ENCODE measurements at regions not wholly inside any gene's neighbourhood (a gene's known extent, or its start where the extent isn't known, plus 50 kb on each side); places are given as distances from the start of the nearest gene placed in this dataset.
A peak's percentile ranks its signal among the peaks of the same experiment; 100 is the strongest.

- Mint-ChIP-seq H3K9me3 (no peaks in the 10 kb centered on the region), H3K27ac (no peak overlapping the region), H3K4me3 (no peak overlapping the region), H3K27me3 (peaks cover 9% of the 10 kb centered on the region), H3K36me3 (no peaks in the 10 kb centered on the region), H3K4me1 (no peaks in the 10 kb centered on the region)
- DNase-seq (no peak), ATAC-seq (ENCODE audit: low read depth) (no peak)
- POLR2A ChIA-PET, result no interaction called here
Measured at GRCh38 chr5:35488055-35488454, 129.6 kb upstream of the SPEF2 start.

DNA sequence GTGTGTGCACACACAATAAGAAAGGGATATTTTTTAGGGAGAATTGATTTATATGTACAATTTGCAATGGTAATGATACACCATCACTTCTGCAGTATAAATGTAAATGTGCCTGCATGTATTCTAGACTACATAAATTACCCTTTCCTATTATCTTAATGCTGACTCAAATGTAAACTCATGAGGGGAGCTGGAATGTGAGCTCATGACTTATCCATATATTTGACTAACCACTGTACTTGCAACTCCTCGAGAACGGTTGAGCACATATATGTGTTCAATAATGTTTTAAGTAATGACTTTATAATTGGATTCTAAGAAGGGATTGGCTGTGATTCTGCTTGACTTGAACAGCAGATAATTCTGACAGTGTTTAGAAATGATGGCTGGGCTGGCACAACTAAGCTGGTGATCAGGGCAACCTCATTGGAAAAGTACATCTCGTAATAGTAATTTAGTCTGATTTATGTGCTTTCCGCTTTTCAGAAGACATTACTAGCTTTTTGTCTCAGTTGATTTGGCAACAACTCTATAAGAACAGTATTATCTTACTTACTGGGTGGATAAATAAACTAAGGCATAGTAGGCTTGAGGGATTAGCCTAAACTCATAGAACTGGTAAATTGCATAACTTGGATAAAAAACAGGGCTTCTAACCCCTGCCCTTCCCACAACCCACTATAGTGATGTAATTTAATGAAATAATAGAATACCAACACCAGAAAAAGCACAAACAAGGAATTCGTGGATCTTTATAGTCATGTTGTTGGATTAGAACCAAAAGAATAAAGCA, 130.2 kb upstream of the SPEF2 start:
- Mint-ChIP-seq H3K36me3 (no peaks in the 10 kb centered on the region), H3K9me3 (no peaks in the 10 kb centered on the region), H3K4me1 (no peaks in the 10 kb centered on the region), H3K27ac (no peak overlapping the region), H3K27me3 (peaks cover 9% of the 10 kb centered on the region), H3K4me3 (no peak overlapping the region)
- ATAC-seq (ENCODE audit: low read depth) (no peak), DNase-seq (no peak)
- POLR2A ChIA-PET, result no interaction called here

GRCh38 chr5:35485487-35485886, 132.2 kb upstream of the SPEF2 start:
- H3K4me1 Mint-ChIP-seq, result no peaks in the 10 kb centered on the region
- H3K4me3 Mint-ChIP-seq, result no peak overlapping the region
- DNase-seq, result no peak
- POLR2A ChIA-PET, result no interaction called here
- peaks cover 2% of the 10 kb centered on the region for H3K36me3 Mint-ChIP-seq
- no peak overlapping the region for H3K27ac Mint-ChIP-seq
- peaks cover 4% of the 10 kb centered on the region for H3K27me3 Mint-ChIP-seq
- no peak for ATAC-seq (ENCODE audit: low read depth)
- no peaks in the 10 kb centered on the region for H3K9me3 Mint-ChIP-seq

GRCh38 chr5:35484241-35484640, 133.4 kb upstream of the SPEF2 start:
- Mint-ChIP-seq H3K27me3 (peaks cover 4% of the 10 kb centered on the region), H3K27ac (no peak overlapping the region), H3K4me3 (no peak overlapping the region), H3K9me3 (peaks cover 6% of the 10 kb centered on the region), H3K4me1 (peaks cover 5% of the 10 kb centered on the region), H3K36me3 (peaks cover 11% of the 10 kb centered on the region)
- DNase-seq (no peak), ATAC-seq (ENCODE audit: low read depth) (no peak)
- POLR2A ChIA-PET, result no interaction called here

- peaks cover 9% of the 10 kb centered on the region for H3K9me3 Mint-ChIP-seq
- POLR2A ChIA-PET, result no interaction called here
- H3K4me3 Mint-ChIP-seq, result no peak overlapping the region
- DNase-seq (no peak), ATAC-seq (ENCODE audit: low read depth) (no peak)
- H3K27me3 Mint-ChIP-seq, result peaks cover 4% of the 10 kb centered on the region
- H3K27ac Mint-ChIP-seq, result no peak overlapping the region
- H3K36me3 Mint-ChIP-seq, result peaks cover 14% of the 10 kb centered on the region
- peaks cover 8% of the 10 kb centered on the region for H3K4me1 Mint-ChIP-seq
Measured at GRCh38 chr5:35483780-35484179, 133.9 kb upstream of the SPEF2 start.

- POLR2A ChIA-PET, result no interaction called here
Measured at GRCh38 chr5:35483191-35483590, 134.5 kb upstream of the SPEF2 start.

DNA sequence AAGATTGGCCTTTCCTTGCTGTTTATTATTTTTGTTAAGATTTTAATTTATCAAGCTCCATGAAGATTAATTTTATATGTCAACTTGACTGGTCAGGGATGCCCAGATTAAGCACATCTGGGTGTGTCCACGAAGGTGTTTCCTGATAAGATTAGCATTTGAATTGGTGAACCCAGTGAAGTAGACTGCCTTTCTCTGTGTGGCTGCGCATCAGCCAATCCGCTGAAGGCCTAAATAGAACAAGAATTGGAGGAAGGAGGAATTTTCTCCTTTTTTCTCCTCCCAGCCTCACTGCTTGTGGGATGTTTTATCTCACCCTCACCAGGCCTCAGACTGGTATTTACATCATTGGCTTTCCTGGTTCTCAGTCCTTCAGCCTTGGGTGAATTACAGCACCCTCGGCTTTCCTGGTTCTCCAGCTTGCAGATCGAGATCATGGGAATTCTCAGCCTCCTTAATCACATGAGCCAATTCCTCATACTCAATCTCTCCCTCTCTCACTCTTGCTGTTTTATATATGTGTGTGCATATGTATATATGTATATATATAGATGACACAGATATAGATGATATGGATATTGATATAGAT, 135.4 kb upstream of the SPEF2 start:
- H3K4me1 Mint-ChIP-seq, result peaks cover 9% of the 10 kb centered on the region

More at GRCh38 chr5:35483191-35483590, 134.5 kb upstream of the SPEF2 start:
- ATAC-seq (ENCODE audit: low read depth), result no peak
- H3K36me3 Mint-ChIP-seq, result peaks cover 14% of the 10 kb centered on the region
- H3K27me3 Mint-ChIP-seq, result peaks cover 4% of the 10 kb centered on the region
- peaks cover 9% of the 10 kb centered on the region for H3K4me1 Mint-ChIP-seq
- H3K4me3 Mint-ChIP-seq, result no peak overlapping the region
- DNase-seq, result no peak
- H3K27ac Mint-ChIP-seq, result no peak overlapping the region
- H3K9me3 Mint-ChIP-seq, result peaks cover 10% of the 10 kb centered on the region

DNA sequence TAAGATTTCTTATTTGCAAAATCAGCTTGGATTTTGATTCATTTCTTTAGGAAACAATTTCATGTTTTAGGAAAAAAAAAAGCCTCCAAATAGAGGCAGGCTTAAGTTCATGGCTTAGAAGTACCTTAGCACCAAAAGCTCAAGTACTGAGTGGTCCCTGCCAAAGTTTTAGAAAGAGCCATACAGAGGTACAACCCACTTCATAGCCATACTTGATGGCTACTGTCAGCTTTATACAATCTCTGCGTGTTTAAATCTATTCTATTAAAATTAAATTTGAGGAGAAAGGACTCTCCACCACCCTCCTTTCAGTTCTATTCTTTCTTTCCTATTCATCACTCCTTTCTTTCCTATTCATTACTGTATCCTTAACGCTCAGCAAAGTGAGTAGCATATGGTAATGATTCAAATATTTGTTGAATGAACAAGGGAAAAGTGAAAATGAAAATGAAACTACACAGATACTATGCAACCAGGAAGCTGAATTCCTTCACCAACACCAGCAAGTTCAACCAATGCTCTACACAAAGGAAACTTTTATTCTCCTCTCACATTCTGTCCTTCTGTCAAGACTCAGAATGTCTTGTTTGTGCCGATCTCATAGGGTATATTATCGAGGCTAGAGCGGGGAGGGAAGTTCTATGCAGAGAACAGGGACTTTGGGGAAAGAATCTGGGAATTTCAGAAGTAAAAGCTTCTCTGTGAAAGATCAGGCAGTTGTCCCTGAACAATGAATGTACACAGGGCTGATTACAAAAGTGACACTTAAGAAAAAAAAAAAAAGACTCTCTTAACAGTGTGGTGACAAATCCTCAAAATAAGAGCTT, 138.6 kb upstream of the SPEF2 start:
- H3K36me3 Mint-ChIP-seq, result peaks cover 14% of the 10 kb centered on the region
- H3K27ac Mint-ChIP-seq, result peak overlapping the region; percentile 91
- ATAC-seq (ENCODE audit: low read depth), result peak; percentile 89
- H3K4me1 Mint-ChIP-seq, result peaks cover 9% of the 10 kb centered on the region
- H3K9me3 Mint-ChIP-seq, result peaks cover 10% of the 10 kb centered on the region
- no peaks in the 10 kb centered on the region for H3K27me3 Mint-ChIP-seq
- DNase-seq, result no peak
- peak overlapping the region; percentile 70 for H3K4me3 Mint-ChIP-seq
- POLR2A ChIA-PET, result no interaction called here

More for the DNA sequence above, 135.4 kb upstream of the SPEF2 start:
- Mint-ChIP-seq H3K4me3 (no peak overlapping the region), H3K27me3 (no peaks in the 10 kb centered on the region), H3K36me3 (peaks cover 14% of the 10 kb centered on the region), H3K27ac (no peak overlapping the region), H3K9me3 (peaks cover 10% of the 10 kb centered on the region)
- ATAC-seq (ENCODE audit: low read depth) (no peak), DNase-seq (no peak)
- POLR2A ChIA-PET, result no interaction called here

GRCh38 chr5:35477911-35478310, 139.8 kb upstream of the SPEF2 start:
- no peak for ATAC-seq (ENCODE audit: low read depth)
- no peak overlapping the region for H3K27ac Mint-ChIP-seq
- H3K27me3 Mint-ChIP-seq, result no peaks in the 10 kb centered on the region
- POLR2A ChIA-PET, result no interaction called here
- no peak overlapping the region for H3K4me3 Mint-ChIP-seq
- H3K9me3 Mint-ChIP-seq, result peaks cover 10% of the 10 kb centered on the region
- H3K4me1 Mint-ChIP-seq, result peaks cover 9% of the 10 kb centered on the region
- DNase-seq, result no peak
- H3K36me3 Mint-ChIP-seq, result peaks cover 14% of the 10 kb centered on the region

GRCh38 chr5:35477321-35477720, 140.3 kb upstream of the SPEF2 start:
- H3K36me3 Mint-ChIP-seq, result peaks cover 14% of the 10 kb centered on the region
- H3K9me3 Mint-ChIP-seq, result peaks cover 10% of the 10 kb centered on the region
- no peak overlapping the region for H3K27ac Mint-ChIP-seq
- DNase-seq (no peak), ATAC-seq (ENCODE audit: low read depth) (no peak)
- peaks cover 9% of the 10 kb centered on the region for H3K4me1 Mint-ChIP-seq
- H3K27me3 Mint-ChIP-seq, result no peaks in the 10 kb centered on the region
- POLR2A ChIA-PET, result no interaction called here
- H3K4me3 Mint-ChIP-seq, result no peak overlapping the region

- POLR2A ChIA-PET, result no interaction called here
- peaks cover 10% of the 10 kb centered on the region for H3K9me3 Mint-ChIP-seq
- DNase-seq (no peak), ATAC-seq (ENCODE audit: low read depth) (no peak)
- no peak overlapping the region for H3K4me3 Mint-ChIP-seq
- H3K27me3 Mint-ChIP-seq, result no peaks in the 10 kb centered on the region
- peaks cover 14% of the 10 kb centered on the region for H3K36me3 Mint-ChIP-seq
- H3K27ac Mint-ChIP-seq, result no peak overlapping the region
- peaks cover 9% of the 10 kb centered on the region for H3K4me1 Mint-ChIP-seq
Measured at GRCh38 chr5:35476797-35477196, 140.9 kb upstream of the SPEF2 start.

DNA sequence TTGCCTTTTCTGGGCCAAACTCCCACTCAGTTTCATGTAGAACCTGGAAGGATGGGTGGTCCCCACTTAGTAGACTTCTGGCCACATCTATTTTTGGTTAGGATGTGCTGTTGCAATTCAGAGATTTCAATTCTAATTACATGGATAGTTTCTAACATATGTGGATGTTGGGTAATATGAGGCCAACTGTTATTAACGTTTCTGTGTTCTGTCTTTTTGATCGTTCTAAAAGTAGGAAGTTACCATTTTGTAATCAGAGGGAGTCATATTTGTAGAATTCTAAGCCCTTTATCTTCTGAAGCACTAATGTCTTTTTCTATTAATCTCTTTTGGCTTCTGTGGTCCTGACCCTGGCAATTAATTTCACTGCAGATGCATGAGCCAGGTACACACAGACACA, 141.6 kb upstream of the SPEF2 start:
- H3K4me3 Mint-ChIP-seq, result no peak overlapping the region
- H3K27me3 Mint-ChIP-seq, result no peaks in the 10 kb centered on the region
- peaks cover 9% of the 10 kb centered on the region for H3K4me1 Mint-ChIP-seq
- H3K9me3 Mint-ChIP-seq, result peaks cover 10% of the 10 kb centered on the region
- no peak overlapping the region for H3K27ac Mint-ChIP-seq
- ATAC-seq (ENCODE audit: low read depth), result no peak
- POLR2A ChIA-PET, result no interaction called here
- peaks cover 14% of the 10 kb centered on the region for H3K36me3 Mint-ChIP-seq
- no peak for DNase-seq

- peaks cover 3% of the 10 kb centered on the region for H3K27me3 Mint-ChIP-seq
- peaks cover 1% of the 10 kb centered on the region for H3K4me1 Mint-ChIP-seq
- ATAC-seq (ENCODE audit: low read depth) (no peak), DNase-seq (no peak)
- POLR2A ChIA-PET, result interaction anchor here (0.7 kb wide), 1 partner anchor 9 kb away, joined by 3 read pairs; no protein-coding TSS in a partner anchor
- peaks cover 2% of the 10 kb centered on the region for H3K9me3 Mint-ChIP-seq
- no peaks in the 10 kb centered on the region for H3K36me3 Mint-ChIP-seq
- no peak overlapping the region for H3K4me3 Mint-ChIP-seq
- no peak overlapping the region for H3K27ac Mint-ChIP-seq
Measured at GRCh38 chr5:35473589-35473988, 144.1 kb upstream of the SPEF2 start.

DNA sequence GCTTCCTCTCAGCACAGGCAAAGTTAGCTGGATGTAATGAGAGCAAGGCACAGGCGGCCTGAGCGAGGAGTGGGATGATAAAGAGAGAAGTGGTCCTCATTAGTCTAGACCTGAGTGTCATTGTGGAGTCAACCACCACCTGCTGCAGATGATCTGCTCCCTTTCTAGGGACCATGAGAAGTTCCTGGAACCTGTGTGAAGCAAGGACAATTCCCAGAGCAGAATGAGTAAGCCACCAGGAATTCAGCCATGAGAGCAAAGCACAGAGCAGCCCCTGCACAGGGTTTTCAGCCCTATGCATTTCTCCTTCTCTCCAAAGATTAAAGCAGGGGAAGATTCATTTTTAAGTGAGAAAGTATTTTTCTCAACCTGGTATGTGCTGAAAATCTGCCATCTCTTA, 146.8 kb upstream of the SPEF2 start:
- no peak overlapping the region for H3K4me3 Mint-ChIP-seq
- H3K27ac Mint-ChIP-seq, result no peak overlapping the region
- no peak for ATAC-seq (ENCODE audit: low read depth)
- POLR2A ChIA-PET, result no interaction called here
- no peaks in the 10 kb centered on the region for H3K4me1 Mint-ChIP-seq
- no peaks in the 10 kb centered on the region for H3K9me3 Mint-ChIP-seq
- no peak for DNase-seq
- H3K27me3 Mint-ChIP-seq, result peaks cover 3% of the 10 kb centered on the region
- no peaks in the 10 kb centered on the region for H3K36me3 Mint-ChIP-seq
